ENCODE measurements at regions not wholly inside any gene's neighbourhood (a gene's known extent, or its start where the extent isn't known, plus 50 kb on each side); places are given as distances from the start of the nearest gene placed in this dataset.
A peak's percentile ranks its signal among the peaks of the same experiment; 100 is the strongest.

DNA sequence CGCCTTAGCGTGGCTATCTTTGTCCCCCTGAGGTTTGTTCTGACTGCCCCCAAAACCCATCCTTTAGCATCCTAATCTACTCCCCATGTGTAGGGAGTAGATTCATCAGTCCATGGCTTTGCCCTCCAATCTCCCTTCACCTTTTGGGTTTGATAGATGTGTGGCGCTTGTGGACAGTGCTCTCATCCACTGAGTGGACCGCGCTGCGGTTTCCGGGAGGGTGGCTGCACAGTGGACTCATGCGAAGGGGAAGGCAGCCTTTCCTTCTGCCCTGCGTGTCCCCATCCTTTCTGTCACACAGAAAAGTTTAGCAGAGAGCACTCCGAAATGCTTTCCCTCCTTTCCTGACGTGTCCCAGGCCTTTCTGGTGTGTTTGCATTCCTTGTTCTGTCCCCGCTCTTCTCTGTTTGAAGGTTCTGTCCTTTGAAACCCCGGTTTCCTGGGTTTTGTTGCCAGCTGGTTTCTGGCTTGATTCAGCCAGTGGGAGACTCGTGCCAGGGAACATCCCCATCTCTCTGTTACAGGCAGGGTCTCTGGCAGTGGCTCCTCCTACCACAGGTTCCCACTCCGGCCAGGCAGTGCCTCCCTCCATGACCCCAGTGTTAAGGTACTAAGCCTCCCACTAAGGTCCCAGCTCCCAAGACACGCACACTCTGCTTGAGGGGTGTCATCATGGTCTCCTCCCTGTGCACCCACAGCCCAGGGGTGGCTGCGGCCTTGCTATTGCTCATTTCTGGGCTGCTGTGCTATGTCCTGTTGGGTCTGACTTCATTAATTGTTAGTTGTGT lies 547.7 kb upstream of the DPP6 start:
- Histone ChIP-seq H3K4me3 (ENCODE audit: low read depth in 1 of 5, low read length in 5 of 5) (no peak overlapping the region), H3K9ac (ENCODE audit: low read length in 5 of 5) (no peak overlapping the region), H3K4me1 (ENCODE audit: control insufficient read depth in 5 of 5, insufficient read depth in 5 of 5, low read length in 5 of 5) (no peaks in the 10 kb centered on the region), H3K27me3 (ENCODE audit: control insufficient read depth in 5 of 5, insufficient read depth in 4 of 5, low read length in 5 of 5) (no peaks in the 10 kb centered on the region), H3K36me3 (ENCODE audit: control insufficient read depth in 5 of 5, insufficient read depth in 5 of 5, low read length in 5 of 5) (no peaks in the 10 kb centered on the region), H3K27ac (ENCODE audit: low read depth, low read length) (no peak overlapping the region), H3K9me3 (ENCODE audit: control insufficient read depth in 5 of 5, low read length in 5 of 5) (peaks cover 0 to 12% (median 8%) of the 10 kb centered on the region in 5 donors)

DNA sequence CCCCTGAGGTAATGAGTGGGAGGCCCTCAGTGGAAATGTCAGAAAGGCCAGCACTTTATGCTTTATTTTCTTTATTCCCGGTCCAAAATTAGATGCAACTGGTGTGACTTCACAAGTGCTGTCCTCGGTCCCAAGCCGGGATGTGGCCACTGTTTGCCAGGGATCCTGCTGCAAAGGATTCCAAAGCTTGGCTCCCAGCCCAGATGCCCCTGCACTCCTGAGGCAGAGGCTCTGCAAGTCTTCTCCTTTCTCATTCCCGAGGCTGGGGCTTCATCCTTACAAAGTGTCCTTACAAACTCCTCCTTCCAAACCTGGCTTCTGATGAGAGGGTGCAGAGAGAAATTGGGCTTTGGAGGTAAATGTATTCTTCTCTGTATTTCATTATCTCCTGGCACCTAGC lies 544.3 kb upstream of the DPP6 start:
- no peak overlapping the region for H3K4me3 ChIP-seq (ENCODE audit: low read depth in 1 of 5, low read length in 5 of 5)

DNA sequence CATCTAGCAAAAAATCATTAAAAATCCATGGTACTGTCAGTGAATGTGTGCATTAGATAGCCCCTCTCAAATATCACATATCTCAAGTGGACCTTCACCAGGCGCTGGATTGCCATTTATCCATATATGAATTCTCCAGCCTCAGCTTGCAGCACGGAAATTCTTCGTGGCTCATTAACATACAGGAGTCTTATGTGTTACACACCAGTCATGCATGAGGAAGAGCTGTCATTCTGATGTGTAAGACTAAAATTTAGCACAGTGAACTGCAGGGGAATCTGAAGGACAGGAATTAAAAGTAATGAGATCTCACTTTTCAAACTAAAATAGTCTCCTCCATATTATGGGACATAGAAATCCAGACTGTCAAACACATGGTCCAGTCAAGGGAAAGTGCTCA lies 542.4 kb upstream of the DPP6 start:
- H3K27ac ChIP-seq (ENCODE audit: low read depth, low read length): no peak overlapping the region

More for the DNA sequence above, 544.3 kb upstream of the DPP6 start:
- H3K9me3 ChIP-seq (ENCODE audit: control insufficient read depth in 5 of 5, low read length in 5 of 5): peaks cover 0 to 12% (median 8%) of the 10 kb centered on the region in 5 donors
- H3K27me3 ChIP-seq (ENCODE audit: control insufficient read depth in 5 of 5, insufficient read depth in 4 of 5, low read length in 5 of 5): no peaks in the 10 kb centered on the region
- no peak overlapping the region for H3K9ac ChIP-seq (ENCODE audit: low read length in 5 of 5)
- no peak overlapping the region for H3K27ac ChIP-seq (ENCODE audit: low read depth, low read length)
- no peaks in the 10 kb centered on the region for H3K36me3 ChIP-seq (ENCODE audit: control insufficient read depth in 5 of 5, insufficient read depth in 5 of 5, low read length in 5 of 5)
- no peaks in the 10 kb centered on the region for H3K4me1 ChIP-seq (ENCODE audit: control insufficient read depth in 5 of 5, insufficient read depth in 5 of 5, low read length in 5 of 5)

DNA sequence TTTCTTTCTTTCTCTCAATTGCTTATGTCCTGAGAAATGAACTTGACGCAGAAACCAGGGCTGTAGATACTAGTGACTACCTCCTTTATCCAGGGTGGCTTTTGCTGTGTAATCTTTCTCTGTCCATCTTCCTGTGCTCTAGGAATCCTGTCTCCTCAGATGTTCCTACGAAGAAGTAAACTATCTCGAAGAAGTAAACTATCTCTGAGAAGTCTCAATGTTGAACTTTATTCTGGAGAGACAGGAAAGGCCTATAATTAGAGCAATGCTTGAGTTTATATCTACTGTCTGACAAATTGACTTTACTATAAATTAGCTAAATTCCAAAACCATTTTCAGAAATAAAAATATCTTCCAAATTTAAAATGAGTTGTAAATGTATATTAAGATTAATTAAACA lies 541.5 kb upstream of the DPP6 start:
- H3K27ac ChIP-seq (ENCODE audit: low read depth, low read length): no peak overlapping the region

More for the DNA sequence above, 542.4 kb upstream of the DPP6 start:
- H3K36me3 ChIP-seq (ENCODE audit: control insufficient read depth in 5 of 5, insufficient read depth in 5 of 5, low read length in 5 of 5): no peaks in the 10 kb centered on the region
- no peak overlapping the region for H3K9ac ChIP-seq (ENCODE audit: low read length in 5 of 5)
- H3K4me3 ChIP-seq (ENCODE audit: low read depth in 1 of 5, low read length in 5 of 5): no peak overlapping the region
- no peaks in the 10 kb centered on the region for H3K27me3 ChIP-seq (ENCODE audit: control insufficient read depth in 5 of 5, insufficient read depth in 4 of 5, low read length in 5 of 5)
- H3K9me3 ChIP-seq (ENCODE audit: control insufficient read depth in 5 of 5, low read length in 5 of 5): peaks cover 0 to 12% (median 8%) of the 10 kb centered on the region in 5 donors
- no peaks in the 10 kb centered on the region for H3K4me1 ChIP-seq (ENCODE audit: control insufficient read depth in 5 of 5, insufficient read depth in 5 of 5, low read length in 5 of 5)

DNA sequence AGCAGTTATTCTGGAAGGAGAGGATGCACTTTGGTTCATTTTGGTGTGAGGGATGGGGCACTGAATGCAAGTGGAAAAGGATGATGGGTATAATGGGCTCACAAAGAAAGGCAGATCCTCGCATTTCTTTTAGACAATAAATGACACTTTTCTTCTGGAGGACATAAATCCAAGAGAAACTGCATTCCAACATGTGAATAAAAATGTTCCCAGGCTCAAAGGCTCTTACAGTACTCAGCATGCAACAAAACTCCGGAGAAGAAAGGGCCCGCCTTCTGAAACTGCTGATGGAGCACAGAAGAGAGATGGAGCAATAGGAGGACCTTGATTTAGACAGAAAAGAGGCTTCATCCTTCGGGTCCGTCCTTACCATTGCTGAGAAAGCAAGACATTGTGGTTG lies 538.2 kb upstream of the DPP6 start:
- Histone ChIP-seq H3K27me3 (ENCODE audit: control insufficient read depth in 5 of 5, insufficient read depth in 4 of 5, low read length in 5 of 5) (no peaks in the 10 kb centered on the region), H3K36me3 (ENCODE audit: control insufficient read depth in 5 of 5, insufficient read depth in 5 of 5, low read length in 5 of 5) (no peaks in the 10 kb centered on the region), H3K4me1 (ENCODE audit: control insufficient read depth in 5 of 5, insufficient read depth in 5 of 5, low read length in 5 of 5) (no peaks in the 10 kb centered on the region), H3K27ac (ENCODE audit: low read depth, low read length) (no peak overlapping the region), H3K9me3 (ENCODE audit: control insufficient read depth in 5 of 5, low read length in 5 of 5) (no peaks in the 10 kb centered on the region), H3K4me3 (ENCODE audit: low read depth in 1 of 5, low read length in 5 of 5) (no peak overlapping the region), H3K9ac (ENCODE audit: low read length in 5 of 5) (no peak overlapping the region)

More for the DNA sequence above, 541.5 kb upstream of the DPP6 start:
- Histone ChIP-seq H3K9ac (ENCODE audit: low read length in 5 of 5) (no peak overlapping the region), H3K27me3 (ENCODE audit: control insufficient read depth in 5 of 5, insufficient read depth in 4 of 5, low read length in 5 of 5) (no peaks in the 10 kb centered on the region), H3K4me3 (ENCODE audit: low read depth in 1 of 5, low read length in 5 of 5) (no peak overlapping the region), H3K9me3 (ENCODE audit: control insufficient read depth in 5 of 5, low read length in 5 of 5) (peaks cover 0 to 12% (median 8%) of the 10 kb centered on the region in 5 donors), H3K36me3 (ENCODE audit: control insufficient read depth in 5 of 5, insufficient read depth in 5 of 5, low read length in 5 of 5) (no peaks in the 10 kb centered on the region), H3K4me1 (ENCODE audit: control insufficient read depth in 5 of 5, insufficient read depth in 5 of 5, low read length in 5 of 5) (no peaks in the 10 kb centered on the region)

DNA sequence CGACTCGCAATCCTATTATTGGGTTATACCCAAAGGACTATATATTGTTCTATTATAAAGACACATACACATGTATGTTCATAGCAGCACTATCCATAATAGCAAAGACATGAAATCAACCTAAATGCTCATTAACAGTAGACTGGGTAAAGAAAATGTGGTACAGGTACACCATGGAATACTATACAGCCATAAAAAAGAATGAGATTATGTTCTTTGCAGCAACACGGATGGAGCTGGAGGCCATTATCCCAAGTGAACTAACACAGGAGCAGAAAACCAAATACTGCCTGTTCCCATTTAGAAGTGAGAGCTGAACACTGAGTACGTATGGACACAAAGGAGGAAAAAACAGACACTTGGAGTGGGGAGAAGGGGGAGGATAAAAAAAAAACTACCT lies 536.8 kb upstream of the DPP6 start:
- Histone ChIP-seq H3K4me1 (ENCODE audit: control insufficient read depth in 5 of 5, insufficient read depth in 5 of 5, low read length in 5 of 5) (no peaks in the 10 kb centered on the region), H3K36me3 (ENCODE audit: control insufficient read depth in 5 of 5, insufficient read depth in 5 of 5, low read length in 5 of 5) (no peaks in the 10 kb centered on the region), H3K4me3 (ENCODE audit: low read depth in 1 of 5, low read length in 5 of 5) (no peak overlapping the region), H3K27me3 (ENCODE audit: control insufficient read depth in 5 of 5, insufficient read depth in 4 of 5, low read length in 5 of 5) (no peaks in the 10 kb centered on the region), H3K9me3 (ENCODE audit: control insufficient read depth in 5 of 5, low read length in 5 of 5) (no peaks in the 10 kb centered on the region), H3K27ac (ENCODE audit: low read depth, low read length) (no peak overlapping the region), H3K9ac (ENCODE audit: low read length in 5 of 5) (no peak overlapping the region)

DNA sequence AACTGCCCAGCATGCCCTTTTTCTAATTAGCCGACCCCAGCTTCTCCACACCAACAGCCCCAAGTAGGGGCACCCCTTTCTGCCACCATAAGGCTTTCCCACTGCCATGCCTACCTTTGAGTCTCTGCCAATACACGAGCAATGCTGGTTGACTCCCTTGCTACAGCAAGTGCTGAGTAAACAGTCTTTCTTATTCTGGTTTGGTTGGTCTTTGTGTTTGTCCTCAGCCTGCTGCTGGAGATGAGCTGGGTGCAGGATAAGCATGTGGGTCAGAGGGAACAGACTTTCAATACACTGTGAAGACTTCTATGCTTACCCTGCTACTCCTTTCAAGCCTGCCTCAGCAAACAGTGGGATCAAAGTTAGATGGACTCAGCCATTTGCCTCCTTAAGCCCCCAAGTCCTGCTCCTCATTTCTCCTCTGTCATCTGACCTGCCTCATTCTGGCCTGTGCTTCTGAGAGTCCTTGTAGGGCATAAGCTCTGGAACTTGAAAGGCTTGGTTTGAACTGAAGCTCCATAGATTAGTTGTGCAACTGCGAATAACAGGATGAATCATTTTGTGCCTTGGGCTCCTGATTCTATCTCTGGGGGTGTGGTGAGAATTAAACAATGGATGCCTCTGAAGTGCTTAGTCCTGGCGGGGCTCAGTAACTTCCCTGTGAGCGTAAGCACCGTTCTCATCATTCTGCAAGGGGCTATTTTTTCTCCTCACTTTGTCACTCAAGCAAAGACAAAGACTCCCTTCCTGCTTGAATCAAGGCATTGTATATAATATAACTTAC lies 533.8 kb upstream of the DPP6 start:
- Histone ChIP-seq H3K9ac (ENCODE audit: low read length in 5 of 5) (no peak overlapping the region), H3K36me3 (ENCODE audit: control insufficient read depth in 5 of 5, insufficient read depth in 5 of 5, low read length in 5 of 5) (no peaks in the 10 kb centered on the region), H3K27me3 (ENCODE audit: control insufficient read depth in 5 of 5, insufficient read depth in 4 of 5, low read length in 5 of 5) (no peaks in the 10 kb centered on the region), H3K27ac (ENCODE audit: low read depth, low read length) (no peak overlapping the region), H3K4me3 (ENCODE audit: low read depth in 1 of 5, low read length in 5 of 5) (no peak overlapping the region), H3K4me1 (ENCODE audit: control insufficient read depth in 5 of 5, insufficient read depth in 5 of 5, low read length in 5 of 5) (peaks cover 0 to 14% (median 7%) of the 10 kb centered on the region in 5 donors), H3K9me3 (ENCODE audit: control insufficient read depth in 5 of 5, low read length in 5 of 5) (no peaks in the 10 kb centered on the region)

DNA sequence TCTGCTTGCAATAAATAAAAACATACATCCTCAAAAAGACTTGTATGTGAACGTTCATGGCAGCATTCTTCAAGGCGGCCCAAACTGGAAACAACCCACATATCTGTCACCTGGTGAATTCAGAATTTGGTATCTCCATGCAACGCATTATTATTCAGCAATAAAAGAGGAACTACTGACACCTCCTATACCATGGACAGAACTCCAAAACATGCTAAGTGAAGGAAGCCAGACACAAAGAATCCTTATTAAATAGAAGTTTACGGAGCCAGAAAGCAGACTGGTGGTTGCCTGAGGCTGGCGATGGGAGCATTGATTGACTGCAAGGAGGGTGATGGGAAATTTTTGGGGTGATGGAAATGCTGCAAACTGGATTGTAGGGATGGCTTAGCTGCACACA lies 530.8 kb upstream of the DPP6 start:
- no peak overlapping the region for H3K4me3 ChIP-seq (ENCODE audit: low read depth in 1 of 5, low read length in 5 of 5)
- no peaks in the 10 kb centered on the region for H3K27me3 ChIP-seq (ENCODE audit: control insufficient read depth in 5 of 5, insufficient read depth in 4 of 5, low read length in 5 of 5)
- H3K4me1 ChIP-seq (ENCODE audit: control insufficient read depth in 5 of 5, insufficient read depth in 5 of 5, low read length in 5 of 5): peaks cover 0 to 26% (median 15%) of the 10 kb centered on the region in 5 donors
- H3K9me3 ChIP-seq (ENCODE audit: control insufficient read depth in 5 of 5, low read length in 5 of 5): no peaks in the 10 kb centered on the region
- H3K9ac ChIP-seq (ENCODE audit: low read length in 5 of 5): no peak overlapping the region
- H3K27ac ChIP-seq (ENCODE audit: low read depth, low read length): no peak overlapping the region
- H3K36me3 ChIP-seq (ENCODE audit: control insufficient read depth in 5 of 5, insufficient read depth in 5 of 5, low read length in 5 of 5): no peaks in the 10 kb centered on the region

DNA sequence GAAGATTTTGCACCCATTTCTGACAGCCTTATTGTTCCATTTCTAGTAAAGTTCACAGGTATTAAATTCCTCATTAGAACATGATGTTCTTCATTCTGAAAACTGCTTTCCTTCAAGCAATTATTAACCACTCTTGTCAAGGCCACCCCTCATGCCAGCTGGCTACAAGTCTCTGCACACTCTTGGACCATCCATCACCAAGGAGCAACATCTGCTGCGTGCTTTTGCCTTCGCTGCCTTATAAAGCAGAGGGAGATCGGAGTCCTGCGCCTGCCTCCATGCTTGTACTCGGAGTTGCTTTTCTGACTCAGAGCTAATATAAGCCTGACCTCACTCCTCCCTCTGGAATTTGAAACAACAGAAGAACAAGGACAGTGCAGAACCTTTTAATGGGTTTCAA lies 529.9 kb upstream of the DPP6 start:
- Histone ChIP-seq H3K36me3 (ENCODE audit: control insufficient read depth in 5 of 5, insufficient read depth in 5 of 5, low read length in 5 of 5) (no peaks in the 10 kb centered on the region), H3K27ac (ENCODE audit: low read depth, low read length) (peak overlapping the region; percentile 81), H3K9ac (ENCODE audit: low read length in 5 of 5) (no peak overlapping the region), H3K4me1 (ENCODE audit: control insufficient read depth in 5 of 5, insufficient read depth in 5 of 5, low read length in 5 of 5) (peaks cover 0 to 26% (median 15%) of the 10 kb centered on the region in 5 donors), H3K4me3 (ENCODE audit: low read depth in 1 of 5, low read length in 5 of 5) (peak overlapping the region in 1 of 5 donors; percentile 14), H3K9me3 (ENCODE audit: control insufficient read depth in 5 of 5, low read length in 5 of 5) (no peaks in the 10 kb centered on the region), H3K27me3 (ENCODE audit: control insufficient read depth in 5 of 5, insufficient read depth in 4 of 5, low read length in 5 of 5) (no peaks in the 10 kb centered on the region)

DNA sequence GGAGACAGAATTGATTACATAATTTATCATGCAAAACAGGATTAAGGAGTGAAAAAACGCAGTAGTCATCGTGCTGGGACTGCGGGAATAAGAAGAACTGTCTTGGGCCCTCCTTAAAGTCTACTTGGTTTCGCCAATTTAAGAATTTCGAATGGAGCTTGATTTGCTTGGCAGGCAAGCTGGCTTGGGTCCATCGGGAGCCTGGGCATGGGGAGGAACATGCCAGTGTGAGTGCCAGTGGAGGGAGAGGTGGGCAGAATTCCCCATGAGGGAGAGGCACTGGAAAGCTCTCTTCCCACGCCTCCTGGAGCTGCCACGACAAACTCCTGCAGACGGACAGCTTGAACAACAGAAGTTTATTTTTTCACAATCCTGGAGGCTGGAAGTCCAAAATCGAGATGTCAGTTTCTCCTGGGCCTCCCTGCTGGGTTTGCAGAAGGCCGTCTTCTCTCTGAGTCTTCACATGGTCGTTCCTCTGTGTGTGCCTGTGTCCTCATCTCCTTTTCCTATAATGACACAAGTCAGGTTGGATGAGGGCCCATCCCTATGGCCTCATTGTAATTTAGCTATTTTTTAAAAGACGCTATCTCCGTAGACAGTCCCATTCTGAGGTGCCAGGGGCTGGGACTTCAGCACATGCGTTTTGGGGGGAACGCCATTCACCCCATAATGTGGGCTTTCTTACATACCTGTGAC lies 528.7 kb upstream of the DPP6 start:
- peaks cover 0 to 26% (median 15%) of the 10 kb centered on the region in 5 donors for H3K4me1 ChIP-seq (ENCODE audit: control insufficient read depth in 5 of 5, insufficient read depth in 5 of 5, low read length in 5 of 5)
- H3K9me3 ChIP-seq (ENCODE audit: control insufficient read depth in 5 of 5, low read length in 5 of 5): no peaks in the 10 kb centered on the region
- no peak overlapping the region for H3K9ac ChIP-seq (ENCODE audit: low read length in 5 of 5)
- H3K27ac ChIP-seq (ENCODE audit: low read depth, low read length): peak overlapping the region; percentile 81
- H3K36me3 ChIP-seq (ENCODE audit: control insufficient read depth in 5 of 5, insufficient read depth in 5 of 5, low read length in 5 of 5): no peaks in the 10 kb centered on the region
- no peaks in the 10 kb centered on the region for H3K27me3 ChIP-seq (ENCODE audit: control insufficient read depth in 5 of 5, insufficient read depth in 4 of 5, low read length in 5 of 5)
- peak overlapping the region in 1 of 5 donors; percentile 9 for H3K4me3 ChIP-seq (ENCODE audit: low read depth in 1 of 5, low read length in 5 of 5)
